Epithelial cell of proximal tubule (primary cell): ENCODE measurements at regions not wholly inside any gene's neighbourhood (a gene's known extent, or its start where the extent isn't known, plus 50 kb on each side); places are given as distances from the start of the nearest gene placed in this dataset.
"Not testable (repeated sequence)": the region's sequence is repeated elsewhere in the genome, so short reads cannot be mapped to it uniquely, and the experiment has no call there.

Source experiments
- DNase-seq: peaks from one replicate; pipeline ENCODE4 v3.0.0-alpha.2; 2011; ENCODE audit warnings: low read depth
- H3K4me3 ChIP-seq: 2 replicates; pipeline ENCODE4 v1.5.1; 2011; ENCODE audit warnings: low read depth, mild to moderate bottlenecking, low read length
- CTCF ChIP-seq: conservative IDR thresholded peaks from 2 replicates; pipeline ENCODE4 v1.5.1; 2012; ENCODE audit warnings: low read depth, mild to moderate bottlenecking, low read length

- no peak for DNase-seq
- H3K4me3 ChIP-seq = no peak overlapping the region
- TF ChIP-seq CTCF = no peak
Observed at GRCh38 chr3:36175916-36176461, 204.3 kb upstream of the STAC start.

GRCh38 chr3:36178018-36178417 is 202.3 kb upstream of the STAC start:
- no peak for DNase-seq
- TF ChIP-seq CTCF = no peak
- H3K4me3 ChIP-seq = no peak overlapping the region

- TF ChIP-seq CTCF = no peak
- H3K4me3 ChIP-seq = no peak overlapping the region
- no peak for DNase-seq
Observed at GRCh38 chr3:36182024-36182423, 198.3 kb upstream of the STAC start.

- not testable (repeated sequence) for H3K4me3 ChIP-seq, DNase-seq
Observed at GRCh38 chr3:36187197-36187596, 193.1 kb upstream of the STAC start.

- DNase-seq = no peak
- H3K4me3 ChIP-seq = no peak overlapping the region
- no peak for TF ChIP-seq CTCF
Observed at GRCh38 chr3:36192901-36193300, 187.4 kb upstream of the STAC start.

- DNase-seq = no peak
- H3K4me3 ChIP-seq = no peak overlapping the region
- no peak for TF ChIP-seq CTCF
Observed at GRCh38 chr3:36193448-36193847, 186.9 kb upstream of the STAC start.

GRCh38 chr3:36196058-36196457 is 184.2 kb upstream of the STAC start:
- no peak for TF ChIP-seq CTCF
- no peak overlapping the region for H3K4me3 ChIP-seq
- peak; percentile 36 for DNase-seq
